ENCODE measurements at regions not wholly inside any gene's neighbourhood (a gene's known extent, or its start where the extent isn't known, plus 50 kb on each side); places are given as distances from the start of the nearest gene placed in this dataset.

DNA sequence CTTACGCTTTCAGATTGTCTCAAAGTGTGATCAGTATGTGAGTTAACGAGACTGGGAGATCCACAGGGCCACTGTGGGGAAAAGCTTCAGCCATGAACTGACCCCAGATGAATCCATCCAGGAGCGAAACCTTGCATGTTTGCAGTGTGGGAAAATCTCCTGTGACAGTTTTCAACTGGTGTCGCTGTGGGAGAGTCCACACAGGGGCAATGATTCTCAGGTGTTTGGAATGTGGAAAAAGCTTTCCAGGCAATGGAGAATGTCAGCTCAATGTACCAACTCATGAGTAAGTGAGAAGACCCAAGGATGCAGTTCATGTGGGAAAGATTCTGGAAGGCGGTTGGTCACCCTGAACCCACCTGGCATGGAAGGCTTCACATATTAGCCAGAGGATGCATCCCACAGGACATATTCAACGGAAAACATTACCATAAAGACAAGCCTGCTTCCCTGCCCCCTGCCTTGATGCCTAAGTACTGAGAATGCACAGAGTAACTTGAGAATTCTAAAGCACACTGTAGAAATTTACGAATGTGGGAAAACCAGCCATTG, 204.1 kb upstream of the BMPER start:
- peaks cover 15% of the 10 kb centered on the region for H3K36me3 Mint-ChIP-seq (ENCODE audit: unreplicated experiment)
- DNase-seq, result no peak
- H3K9me3 Mint-ChIP-seq (ENCODE audit: unreplicated experiment), result peaks cover 3% of the 10 kb centered on the region
- peaks cover 8% of the 10 kb centered on the region for H3K4me1 Mint-ChIP-seq (ENCODE audit: low read depth, unreplicated experiment)
- TF ChIP-seq, protein P1, sequence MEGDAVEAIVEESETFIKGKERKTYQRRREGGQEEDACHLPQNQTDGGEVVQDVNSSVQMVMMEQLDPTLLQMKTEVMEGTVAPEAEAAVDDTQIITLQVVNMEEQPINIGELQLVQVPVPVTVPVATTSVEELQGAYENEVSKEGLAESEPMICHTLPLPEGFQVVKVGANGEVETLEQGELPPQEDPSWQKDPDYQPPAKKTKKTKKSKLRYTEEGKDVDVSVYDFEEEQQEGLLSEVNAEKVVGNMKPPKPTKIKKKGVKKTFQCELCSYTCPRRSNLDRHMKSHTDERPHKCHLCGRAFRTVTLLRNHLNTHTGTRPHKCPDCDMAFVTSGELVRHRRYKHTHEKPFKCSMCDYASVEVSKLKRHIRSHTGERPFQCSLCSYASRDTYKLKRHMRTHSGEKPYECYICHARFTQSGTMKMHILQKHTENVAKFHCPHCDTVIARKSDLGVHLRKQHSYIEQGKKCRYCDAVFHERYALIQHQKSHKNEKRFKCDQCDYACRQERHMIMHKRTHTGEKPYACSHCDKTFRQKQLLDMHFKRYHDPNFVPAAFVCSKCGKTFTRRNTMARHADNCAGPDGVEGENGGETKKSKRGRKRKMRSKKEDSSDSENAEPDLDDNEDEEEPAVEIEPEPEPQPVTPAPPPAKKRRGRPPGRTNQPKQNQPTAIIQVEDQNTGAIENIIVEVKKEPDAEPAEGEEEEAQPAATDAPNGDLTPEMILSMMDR (IDR thresholded peaks at IDR 0.05; ENCODE audit: partially characterized antibody, unreplicated experiment), result no peak
- peaks cover 2% of the 10 kb centered on the region for H3K27me3 Mint-ChIP-seq (ENCODE audit: unreplicated experiment)
- H3K4me3 Mint-ChIP-seq (ENCODE audit: unreplicated experiment), result no peak overlapping the region
- H3K27ac Mint-ChIP-seq (ENCODE audit: unreplicated experiment), result no peak overlapping the region

GRCh38 chr7:33701927-33702326, 203.4 kb upstream of the BMPER start:
- no peak for DNase-seq
- H3K27me3 Mint-ChIP-seq (ENCODE audit: unreplicated experiment), result peaks cover 2% of the 10 kb centered on the region
- no peak overlapping the region for H3K4me3 Mint-ChIP-seq (ENCODE audit: unreplicated experiment)
- no peak overlapping the region for H3K27ac Mint-ChIP-seq (ENCODE audit: unreplicated experiment)
- TF ChIP-seq, protein P1 (IDR thresholded peaks at IDR 0.05; ENCODE audit: partially characterized antibody, unreplicated experiment), result no peak
- peaks cover 9% of the 10 kb centered on the region for H3K4me1 Mint-ChIP-seq (ENCODE audit: low read depth, unreplicated experiment)
- peaks cover 3% of the 10 kb centered on the region for H3K9me3 Mint-ChIP-seq (ENCODE audit: unreplicated experiment)
- H3K36me3 Mint-ChIP-seq (ENCODE audit: unreplicated experiment), result peaks cover 15% of the 10 kb centered on the region

DNA sequence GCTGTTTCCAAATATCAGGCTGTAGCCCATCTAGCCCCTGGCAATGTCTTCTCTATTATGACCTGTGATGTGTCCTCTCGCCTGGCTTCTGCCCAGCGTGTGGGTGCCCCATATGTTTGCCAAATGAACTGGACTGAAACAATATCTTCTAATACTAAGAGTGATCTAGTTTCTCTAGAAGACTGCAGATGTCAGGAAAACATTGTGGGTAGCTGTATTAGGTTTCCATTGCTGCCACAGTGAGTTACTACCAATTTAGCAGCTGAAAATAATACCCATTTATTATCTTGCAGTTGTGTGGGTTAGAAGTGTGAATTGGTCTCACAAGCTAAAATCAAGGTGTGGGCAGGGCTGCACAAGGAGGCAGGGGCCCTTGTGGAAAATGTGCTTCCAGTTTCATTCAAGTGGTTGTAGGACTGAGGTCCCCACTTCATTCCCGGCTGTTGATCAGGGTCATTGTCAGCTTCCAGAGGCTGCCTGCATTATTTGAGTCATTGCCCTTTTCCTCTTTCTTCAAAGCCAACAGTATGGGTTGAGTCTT, 202.8 kb upstream of the BMPER start:
- Mint-ChIP-seq H3K36me3 (ENCODE audit: unreplicated experiment) (peaks cover 15% of the 10 kb centered on the region), H3K9me3 (ENCODE audit: unreplicated experiment) (peaks cover 3% of the 10 kb centered on the region), H3K27ac (ENCODE audit: unreplicated experiment) (no peak overlapping the region), H3K27me3 (ENCODE audit: unreplicated experiment) (peaks cover 2% of the 10 kb centered on the region), H3K4me1 (ENCODE audit: low read depth, unreplicated experiment) (peaks cover 16% of the 10 kb centered on the region), H3K4me3 (ENCODE audit: unreplicated experiment) (no peak overlapping the region)
- TF ChIP-seq, protein P1 (IDR thresholded peaks at IDR 0.05; ENCODE audit: partially characterized antibody, unreplicated experiment), result no peak
- no peak for DNase-seq

GRCh38 chr7:33705333-33705833, 200.0 kb upstream of the BMPER start:
- Mint-ChIP-seq H3K4me1 (ENCODE audit: low read depth, unreplicated experiment) (peaks cover 10% of the 10 kb centered on the region), H3K4me3 (ENCODE audit: unreplicated experiment) (no peak overlapping the region), H3K27ac (ENCODE audit: unreplicated experiment) (no peak overlapping the region), H3K36me3 (ENCODE audit: unreplicated experiment) (peaks cover 15% of the 10 kb centered on the region), H3K27me3 (ENCODE audit: unreplicated experiment) (peaks cover 2% of the 10 kb centered on the region), H3K9me3 (ENCODE audit: unreplicated experiment) (peaks cover 3% of the 10 kb centered on the region)
- TF ChIP-seq, protein P1 (IDR thresholded peaks at IDR 0.05; ENCODE audit: partially characterized antibody, unreplicated experiment), result no peak
- no peak for DNase-seq

- H3K4me3 Mint-ChIP-seq (ENCODE audit: unreplicated experiment), result no peak overlapping the region
- peaks cover 3% of the 10 kb centered on the region for H3K9me3 Mint-ChIP-seq (ENCODE audit: unreplicated experiment)
- peaks cover 11% of the 10 kb centered on the region for H3K36me3 Mint-ChIP-seq (ENCODE audit: unreplicated experiment)
- peaks cover 11% of the 10 kb centered on the region for H3K4me1 Mint-ChIP-seq (ENCODE audit: low read depth, unreplicated experiment)
- no peak for DNase-seq
- TF ChIP-seq, protein P1 (IDR thresholded peaks at IDR 0.05; ENCODE audit: partially characterized antibody, unreplicated experiment), result no peak
- H3K27me3 Mint-ChIP-seq (ENCODE audit: unreplicated experiment), result peaks cover 2% of the 10 kb centered on the region
- H3K27ac Mint-ChIP-seq (ENCODE audit: unreplicated experiment), result no peak overlapping the region
These were observed 199.2 kb upstream of the BMPER start for GRCh38 chr7:33706186-33706585.
